HepG2 (cell line): ENCODE measurements at regions not wholly inside any gene's neighbourhood (a gene's known extent, or its start where the extent isn't known, plus 50 kb on each side); places are given as distances from the start of the nearest gene placed in this dataset.

Experiments used
- CBX2 ChIP-seq, 2 experiments: fragments of 200-600 bp in 1 of 2; sonication (generic); formaldehyde crosslinking in 1 of 2; IDR thresholded peaks; 2 replicates each; pipeline versions ENCODE4 v1.7.0 to v1.8.1; 2018 to 2022; ENCODE audit warnings: low read depth in 2 of 2, low read length in 1 of 2, mild to moderate bottlenecking in 1 of 2, missing genetic modification reagents in 1 of 2
- FOXK2 ChIP-seq: fragments of 450-650 bp; IDR thresholded peaks from 2 replicates; pipeline ENCODE4 v1.6.1; 2016
- MTA3 ChIP-seq: sonication (generic); formaldehyde crosslinking; IDR thresholded peaks from 2 replicates; pipeline ENCODE4 v1.4.0; 2020; ENCODE audit warnings: missing genetic modification reagents
- MXD4 ChIP-seq: IDR thresholded peaks from 2 replicates; pipeline ENCODE4 v1.6.1; 2016; ENCODE audit warnings: mild to moderate bottlenecking, missing biosample characterization, missing genetic modification reagents
- NR2F6 ChIP-seq, 2 experiments: IDR thresholded peaks; 2 replicates each; pipeline ENCODE4 v1.6.1; 2016; ENCODE audit warnings: antibody characterized with exemption in 1 of 2, mild to moderate bottlenecking in 1 of 2
- U2AF2 ChIP-seq: fragments of 200-400 bp; formaldehyde crosslinking; IDR thresholded peaks from 2 replicates; pipeline ENCODE4 v1.6.1; 2017; ENCODE audit warnings: low read depth, mild to moderate bottlenecking, low read length
- TF ChIP-seq, protein P1 (sequence below): sonication (generic); formaldehyde crosslinking; IDR thresholded peaks from 2 replicates; pipeline ENCODE4 v1.5.0; 2020; ENCODE audit warnings: mild to moderate bottlenecking, missing genetic modification reagents, moderate library complexity
- TF ChIP-seq, protein P2 (sequence below): IDR thresholded peaks from 2 replicates; pipeline ENCODE4 v1.6.1; 2016
- TF ChIP-seq, protein P3 (sequence below), 2 experiments: IDR thresholded peaks; 2 replicates each; pipeline ENCODE4 v1.6.1; 2011 to 2012; ENCODE audit warnings: low read length in 2 of 2, borderline replicate concordance in 1 of 2, low read depth in 1 of 2, mild to moderate bottlenecking in 1 of 2, moderate library complexity in 1 of 2

- TF ChIP-seq, protein P1, sequence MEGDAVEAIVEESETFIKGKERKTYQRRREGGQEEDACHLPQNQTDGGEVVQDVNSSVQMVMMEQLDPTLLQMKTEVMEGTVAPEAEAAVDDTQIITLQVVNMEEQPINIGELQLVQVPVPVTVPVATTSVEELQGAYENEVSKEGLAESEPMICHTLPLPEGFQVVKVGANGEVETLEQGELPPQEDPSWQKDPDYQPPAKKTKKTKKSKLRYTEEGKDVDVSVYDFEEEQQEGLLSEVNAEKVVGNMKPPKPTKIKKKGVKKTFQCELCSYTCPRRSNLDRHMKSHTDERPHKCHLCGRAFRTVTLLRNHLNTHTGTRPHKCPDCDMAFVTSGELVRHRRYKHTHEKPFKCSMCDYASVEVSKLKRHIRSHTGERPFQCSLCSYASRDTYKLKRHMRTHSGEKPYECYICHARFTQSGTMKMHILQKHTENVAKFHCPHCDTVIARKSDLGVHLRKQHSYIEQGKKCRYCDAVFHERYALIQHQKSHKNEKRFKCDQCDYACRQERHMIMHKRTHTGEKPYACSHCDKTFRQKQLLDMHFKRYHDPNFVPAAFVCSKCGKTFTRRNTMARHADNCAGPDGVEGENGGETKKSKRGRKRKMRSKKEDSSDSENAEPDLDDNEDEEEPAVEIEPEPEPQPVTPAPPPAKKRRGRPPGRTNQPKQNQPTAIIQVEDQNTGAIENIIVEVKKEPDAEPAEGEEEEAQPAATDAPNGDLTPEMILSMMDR: no peak
- TF ChIP-seq CBX2 (IDR thresholded peaks at IDR 0.05; ENCODE audit: low read depth, low read length) (no peak), CBX2 (CRISPR knock-in tag; IDR thresholded peaks at IDR 0.05; ENCODE audit: low read depth) (no peak), MXD4 (CRISPR knock-in tag) (no peak), NR2F6 (IDR thresholded peaks at IDR 0.05) (no peak), NR2F6 (CRISPR knock-in tag; IDR thresholded peaks at IDR 0.05) (no peak), U2AF2 (no peak), FOXK2 (no peak), MTA3 (no peak)
- TF ChIP-seq, protein P2, sequence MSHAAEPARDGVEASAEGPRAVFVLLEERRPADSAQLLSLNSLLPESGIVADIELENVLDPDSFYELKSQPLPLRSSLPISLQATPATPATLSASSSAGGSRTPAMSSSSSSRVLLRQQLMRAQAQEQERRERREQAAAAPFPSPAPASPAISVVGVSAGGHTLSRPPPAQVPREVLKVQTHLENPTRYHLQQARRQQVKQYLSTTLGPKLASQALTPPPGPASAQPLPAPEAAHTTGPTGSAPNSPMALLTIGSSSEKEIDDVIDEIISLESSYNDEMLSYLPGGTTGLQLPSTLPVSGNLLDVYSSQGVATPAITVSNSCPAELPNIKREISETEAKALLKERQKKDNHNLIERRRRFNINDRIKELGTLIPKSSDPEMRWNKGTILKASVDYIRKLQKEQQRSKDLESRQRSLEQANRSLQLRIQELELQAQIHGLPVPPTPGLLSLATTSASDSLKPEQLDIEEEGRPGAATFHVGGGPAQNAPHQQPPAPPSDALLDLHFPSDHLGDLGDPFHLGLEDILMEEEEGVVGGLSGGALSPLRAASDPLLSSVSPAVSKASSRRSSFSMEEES (CRISPR knock-in tag): no peak
- TF ChIP-seq, protein P3, sequence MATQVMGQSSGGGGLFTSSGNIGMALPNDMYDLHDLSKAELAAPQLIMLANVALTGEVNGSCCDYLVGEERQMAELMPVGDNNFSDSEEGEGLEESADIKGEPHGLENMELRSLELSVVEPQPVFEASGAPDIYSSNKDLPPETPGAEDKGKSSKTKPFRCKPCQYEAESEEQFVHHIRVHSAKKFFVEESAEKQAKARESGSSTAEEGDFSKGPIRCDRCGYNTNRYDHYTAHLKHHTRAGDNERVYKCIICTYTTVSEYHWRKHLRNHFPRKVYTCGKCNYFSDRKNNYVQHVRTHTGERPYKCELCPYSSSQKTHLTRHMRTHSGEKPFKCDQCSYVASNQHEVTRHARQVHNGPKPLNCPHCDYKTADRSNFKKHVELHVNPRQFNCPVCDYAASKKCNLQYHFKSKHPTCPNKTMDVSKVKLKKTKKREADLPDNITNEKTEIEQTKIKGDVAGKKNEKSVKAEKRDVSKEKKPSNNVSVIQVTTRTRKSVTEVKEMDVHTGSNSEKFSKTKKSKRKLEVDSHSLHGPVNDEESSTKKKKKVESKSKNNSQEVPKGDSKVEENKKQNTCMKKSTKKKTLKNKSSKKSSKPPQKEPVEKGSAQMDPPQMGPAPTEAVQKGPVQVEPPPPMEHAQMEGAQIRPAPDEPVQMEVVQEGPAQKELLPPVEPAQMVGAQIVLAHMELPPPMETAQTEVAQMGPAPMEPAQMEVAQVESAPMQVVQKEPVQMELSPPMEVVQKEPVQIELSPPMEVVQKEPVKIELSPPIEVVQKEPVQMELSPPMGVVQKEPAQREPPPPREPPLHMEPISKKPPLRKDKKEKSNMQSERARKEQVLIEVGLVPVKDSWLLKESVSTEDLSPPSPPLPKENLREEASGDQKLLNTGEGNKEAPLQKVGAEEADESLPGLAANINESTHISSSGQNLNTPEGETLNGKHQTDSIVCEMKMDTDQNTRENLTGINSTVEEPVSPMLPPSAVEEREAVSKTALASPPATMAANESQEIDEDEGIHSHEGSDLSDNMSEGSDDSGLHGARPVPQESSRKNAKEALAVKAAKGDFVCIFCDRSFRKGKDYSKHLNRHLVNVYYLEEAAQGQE (IDR thresholded peaks at IDR 0.05; ENCODE audit: borderline replicate concordance in 1 of 2, low read depth in 1 of 2, low read length in 2 of 2): no peak
These were observed 433.1 kb upstream of the FZD8 start for GRCh38 chr10:36075196-36075595.
